ENCODE measurements at regions not wholly inside any gene's neighbourhood (a gene's known extent, or its start where the extent isn't known, plus 50 kb on each side); places are given as distances from the start of the nearest gene placed in this dataset.

DNA sequence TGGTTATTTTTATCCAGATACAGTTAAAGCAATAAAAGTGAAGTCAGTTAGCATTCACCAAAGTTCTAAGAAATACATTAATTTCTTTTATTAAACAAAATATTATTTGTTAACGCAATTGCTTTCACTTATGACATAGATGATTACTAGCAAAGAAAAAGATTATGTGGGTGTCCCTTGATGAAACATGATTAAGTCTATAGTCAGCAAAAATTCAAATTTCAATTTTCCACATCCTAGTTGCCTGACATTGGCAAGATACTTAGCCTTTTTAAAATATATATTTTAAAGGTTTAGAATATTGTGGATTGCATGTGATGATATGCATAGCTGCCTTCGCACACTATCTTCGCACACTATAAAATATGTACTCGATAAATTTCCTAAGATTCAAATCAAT lies 1780.5 kb upstream of the MIR17HG start:
- Histone ChIP-seq H3K36me3 (no peaks in the 10 kb centered on the region), H3K4me1 (no peaks in the 10 kb centered on the region), H3K4me3 (no peak overlapping the region), H3K27ac (no peak overlapping the region), H3K9me3 (no peaks in the 10 kb centered on the region), H3K27me3 (no peaks in the 10 kb centered on the region)
- WGBS (ENCODE audit: insufficient coverage, low coverage, low lambda C conversion rate, missing lambda C conversion rate): 85% methylated on average over 4 of the region's 4 CpGs
- DNase-seq (no peak), ATAC-seq (no peak)
- intact Hi-C loops (cut with DNase I): no loop called here
- TF ChIP-seq, protein P1, sequence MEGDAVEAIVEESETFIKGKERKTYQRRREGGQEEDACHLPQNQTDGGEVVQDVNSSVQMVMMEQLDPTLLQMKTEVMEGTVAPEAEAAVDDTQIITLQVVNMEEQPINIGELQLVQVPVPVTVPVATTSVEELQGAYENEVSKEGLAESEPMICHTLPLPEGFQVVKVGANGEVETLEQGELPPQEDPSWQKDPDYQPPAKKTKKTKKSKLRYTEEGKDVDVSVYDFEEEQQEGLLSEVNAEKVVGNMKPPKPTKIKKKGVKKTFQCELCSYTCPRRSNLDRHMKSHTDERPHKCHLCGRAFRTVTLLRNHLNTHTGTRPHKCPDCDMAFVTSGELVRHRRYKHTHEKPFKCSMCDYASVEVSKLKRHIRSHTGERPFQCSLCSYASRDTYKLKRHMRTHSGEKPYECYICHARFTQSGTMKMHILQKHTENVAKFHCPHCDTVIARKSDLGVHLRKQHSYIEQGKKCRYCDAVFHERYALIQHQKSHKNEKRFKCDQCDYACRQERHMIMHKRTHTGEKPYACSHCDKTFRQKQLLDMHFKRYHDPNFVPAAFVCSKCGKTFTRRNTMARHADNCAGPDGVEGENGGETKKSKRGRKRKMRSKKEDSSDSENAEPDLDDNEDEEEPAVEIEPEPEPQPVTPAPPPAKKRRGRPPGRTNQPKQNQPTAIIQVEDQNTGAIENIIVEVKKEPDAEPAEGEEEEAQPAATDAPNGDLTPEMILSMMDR (IDR thresholded peaks at IDR 0.05): no peak
- TF ChIP-seq POLR2A (IDR thresholded peaks at IDR 0.05): no peak

DNA sequence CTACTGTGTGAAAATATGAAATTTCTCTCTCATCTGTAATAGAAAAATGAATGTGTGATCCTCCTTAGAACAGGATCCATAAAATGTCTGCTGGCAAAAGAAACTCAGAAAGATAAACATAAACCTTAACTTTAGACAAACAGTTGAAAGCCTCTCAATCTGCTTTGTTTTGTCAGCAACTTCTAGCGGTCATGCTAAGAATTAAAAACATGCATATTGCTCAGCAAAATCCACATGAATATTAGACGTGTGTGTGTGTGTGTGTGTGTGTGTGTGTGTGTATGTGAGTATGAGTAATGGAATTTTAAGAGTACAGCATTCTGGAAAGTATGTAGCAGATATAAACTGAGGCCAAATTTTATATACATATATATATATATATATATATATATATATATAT lies 1779.2 kb upstream of the MIR17HG start:
- no peak for ATAC-seq
- no peak for TF ChIP-seq POLR2A (IDR thresholded peaks at IDR 0.05)
- TF ChIP-seq, protein P1 (IDR thresholded peaks at IDR 0.05): no peak
- H3K4me3 ChIP-seq: no peak overlapping the region

DNA sequence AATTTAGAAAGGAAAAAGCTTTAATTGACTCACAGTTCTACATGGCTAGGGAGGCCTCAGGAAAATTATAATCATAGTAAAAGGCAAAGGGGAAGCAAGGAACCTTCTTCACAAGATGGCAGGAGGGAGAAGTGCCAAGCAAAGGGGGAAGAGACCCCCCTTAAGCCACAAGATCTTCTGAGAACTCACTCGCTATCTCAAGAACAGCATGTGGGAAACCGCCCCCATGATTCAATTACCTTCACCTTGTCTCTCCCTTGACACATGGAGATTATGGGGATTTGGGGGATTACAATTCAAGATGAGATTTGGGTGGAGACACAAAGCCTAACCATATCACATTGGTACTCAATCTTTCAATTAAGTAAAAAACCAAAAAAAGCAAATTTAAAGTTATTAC lies 1778.7 kb upstream of the MIR17HG start:
- intact Hi-C loops (cut with DNase I): no loop called here
- Histone ChIP-seq H3K27me3 (no peaks in the 10 kb centered on the region), H3K4me3 (no peak overlapping the region), H3K27ac (no peak overlapping the region), H3K9me3 (no peaks in the 10 kb centered on the region), H3K36me3 (no peaks in the 10 kb centered on the region), H3K4me1 (no peaks in the 10 kb centered on the region)
- ATAC-seq (no peak), DNase-seq (no peak)
- WGBS (ENCODE audit: insufficient coverage, low coverage, low lambda C conversion rate, missing lambda C conversion rate): 88% methylated on average over 2 of the region's 2 CpGs
- no peak for TF ChIP-seq POLR2A (IDR thresholded peaks at IDR 0.05)
- TF ChIP-seq, protein P1 (IDR thresholded peaks at IDR 0.05): no peak

More for the DNA sequence above, 1779.2 kb upstream of the MIR17HG start:
- no peaks in the 10 kb centered on the region for H3K9me3 ChIP-seq
- no peak for DNase-seq
- no peak overlapping the region for H3K27ac ChIP-seq
- H3K36me3 ChIP-seq: no peaks in the 10 kb centered on the region
- WGBS (ENCODE audit: insufficient coverage, low coverage, low lambda C conversion rate, missing lambda C conversion rate): 20% methylated on average over 2 of the region's 2 CpGs
- no peaks in the 10 kb centered on the region for H3K4me1 ChIP-seq
- intact Hi-C loops (cut with DNase I): no loop called here
- no peaks in the 10 kb centered on the region for H3K27me3 ChIP-seq

DNA sequence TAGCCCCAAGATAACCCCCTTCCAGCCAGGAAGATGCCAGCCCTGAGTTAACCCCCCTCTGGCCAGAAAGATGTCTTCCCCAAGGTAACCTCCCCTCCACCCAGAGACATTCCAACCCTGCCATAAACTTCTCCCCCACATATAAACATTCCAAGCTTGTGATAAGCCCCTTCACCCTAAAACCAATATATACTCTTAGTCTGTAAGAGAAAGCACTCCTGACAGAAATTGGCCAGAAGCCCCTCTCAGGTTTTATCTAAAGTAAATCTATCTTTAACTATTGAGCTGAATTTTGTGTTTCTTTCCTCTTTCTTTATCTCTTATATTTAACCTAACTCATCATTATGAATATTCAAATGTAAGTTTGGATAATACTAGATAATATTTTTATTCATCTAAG lies 1775.8 kb upstream of the MIR17HG start:
- H3K9me3 ChIP-seq: no peaks in the 10 kb centered on the region
- no peak overlapping the region for H3K4me3 ChIP-seq
- TF ChIP-seq POLR2A (IDR thresholded peaks at IDR 0.05): no peak
- TF ChIP-seq, protein P1 (IDR thresholded peaks at IDR 0.05): no peak
- H3K4me1 ChIP-seq: no peaks in the 10 kb centered on the region
- ATAC-seq (no peak), DNase-seq (no peak)
- intact Hi-C loops (cut with DNase I): no loop called here
- no peaks in the 10 kb centered on the region for H3K27me3 ChIP-seq
- no peaks in the 10 kb centered on the region for H3K36me3 ChIP-seq
- H3K27ac ChIP-seq: no peak overlapping the region

DNA sequence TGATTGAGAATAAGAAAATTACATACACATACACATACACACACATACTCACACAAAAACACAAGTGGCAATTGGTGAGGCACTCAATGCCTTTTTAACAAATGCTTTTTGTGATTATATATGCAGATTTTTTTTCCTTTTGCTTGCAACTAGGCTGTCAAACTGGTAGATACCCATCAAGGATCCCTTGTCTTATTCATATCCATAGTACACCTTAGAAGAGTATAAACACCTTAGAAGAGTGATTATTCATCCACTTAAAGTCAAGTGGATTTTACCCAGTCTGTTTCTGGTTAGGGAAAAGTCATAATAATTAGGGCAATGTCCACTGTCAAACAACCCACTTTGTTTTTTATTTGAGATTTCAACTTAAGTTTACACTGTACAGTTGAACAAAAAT lies 1773.4 kb upstream of the MIR17HG start:
- H3K9me3 ChIP-seq: no peaks in the 10 kb centered on the region
- no peaks in the 10 kb centered on the region for H3K27me3 ChIP-seq
- no peaks in the 10 kb centered on the region for H3K4me1 ChIP-seq
- no peaks in the 10 kb centered on the region for H3K36me3 ChIP-seq
- no peak overlapping the region for H3K27ac ChIP-seq
- intact Hi-C loops (cut with DNase I): no loop called here
- ATAC-seq: no peak
- H3K4me3 ChIP-seq: no peak overlapping the region
- no peak for DNase-seq
- TF ChIP-seq POLR2A (IDR thresholded peaks at IDR 0.05): no peak
- TF ChIP-seq, protein P1 (IDR thresholded peaks at IDR 0.05): no peak
